ENCODE measurements at regions not wholly inside any gene's neighbourhood (a gene's known extent, or its start where the extent isn't known, plus 50 kb on each side); places are given as distances from the start of the nearest gene placed in this dataset.

- DNase-seq (ENCODE audit: low read depth), result no peak
Measured at GRCh38 chr4:11342401-11342800, 86.3 kb downstream of the HS3ST1 start.

DNA sequence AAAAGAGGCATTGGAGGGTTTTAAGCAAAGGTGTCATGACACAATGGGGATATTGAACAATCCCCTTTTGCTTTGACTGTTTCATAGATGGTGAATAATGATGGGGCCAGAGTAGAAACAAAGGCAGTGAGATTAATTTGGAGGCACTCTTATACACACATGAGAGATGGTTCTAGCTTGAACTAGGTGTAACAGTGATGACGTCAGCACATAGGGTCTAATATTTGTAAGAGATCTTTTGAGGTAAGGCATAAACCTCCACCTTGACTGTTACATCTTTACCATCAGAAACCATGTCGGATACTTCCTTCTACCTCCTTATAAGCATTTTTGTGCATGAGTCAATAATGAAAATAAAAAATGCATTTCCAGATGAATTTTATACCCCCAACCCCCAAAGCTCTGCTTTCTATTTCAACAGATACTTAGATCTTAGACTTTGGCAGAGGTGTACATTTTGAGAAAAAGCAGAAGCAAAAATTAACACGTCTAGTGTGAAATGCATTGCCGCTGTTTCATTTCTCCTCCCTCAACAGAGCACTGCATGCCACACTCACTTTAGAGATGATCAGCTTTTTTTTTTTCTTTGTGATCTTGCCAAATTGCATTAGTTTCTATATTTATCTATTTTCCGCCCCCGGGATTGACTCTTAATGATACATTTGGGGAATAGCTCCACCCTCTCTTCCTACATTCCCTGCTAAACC is 87.2 kb downstream of the HS3ST1 start:
- DNase-seq (ENCODE audit: low read depth), result no peak

- no peak for DNase-seq (ENCODE audit: low read depth)
Measured at GRCh38 chr4:11338956-11339782, 89.5 kb downstream of the HS3ST1 start.

DNA sequence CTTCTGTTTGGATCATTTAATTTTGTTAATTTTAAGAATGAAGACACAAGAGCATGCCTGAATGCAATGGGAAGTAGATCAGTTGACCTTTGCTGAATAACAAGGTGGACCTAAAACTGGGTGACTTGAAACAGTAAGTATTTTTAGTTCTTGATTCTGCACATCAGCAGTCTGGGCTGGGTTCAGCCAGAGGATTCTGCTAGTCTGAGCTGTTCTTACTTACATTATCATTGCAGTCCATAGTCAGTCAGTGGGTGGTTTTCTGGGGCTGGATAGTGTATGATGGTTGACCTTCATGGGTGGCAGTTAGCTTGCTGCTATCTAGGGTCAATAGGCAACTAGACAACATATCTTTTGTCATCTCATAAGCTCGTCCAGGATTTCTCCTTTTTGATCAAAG is 91.4 kb downstream of the HS3ST1 start:
- no peak for DNase-seq (ENCODE audit: low read depth)

GRCh38 chr4:11336435-11336834 is 92.3 kb downstream of the HS3ST1 start:
- no peak for DNase-seq (ENCODE audit: low read depth)

- DNase-seq (ENCODE audit: low read depth), result no peak
Measured at GRCh38 chr4:11334887-11335286, 93.8 kb downstream of the HS3ST1 start.

DNA sequence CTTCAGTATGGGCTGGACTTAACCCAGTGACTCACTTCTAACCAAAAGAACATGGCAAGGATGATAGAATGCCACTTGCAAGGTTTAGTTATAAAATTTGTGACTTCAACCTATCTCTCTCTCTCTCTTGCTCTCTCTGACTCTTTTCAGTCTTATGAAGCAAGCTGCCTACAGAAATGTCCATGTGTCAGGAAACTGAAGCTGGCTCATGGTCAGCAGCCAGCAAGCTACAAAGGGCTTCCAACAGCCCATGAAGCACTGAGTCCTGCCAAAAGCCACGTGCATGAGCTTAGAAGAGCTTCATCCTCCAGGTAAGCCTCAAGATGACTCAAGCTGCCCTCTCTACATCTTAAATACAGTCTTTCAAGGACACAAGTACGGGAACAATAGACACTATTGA is 100.3 kb downstream of the HS3ST1 start:
- no peak for DNase-seq (ENCODE audit: low read depth)

GRCh38 chr4:11326021-11326420 is 102.7 kb downstream of the HS3ST1 start:
- DNase-seq (ENCODE audit: low read depth), result no peak

GRCh38 chr4:11323771-11324170 is 104.9 kb downstream of the HS3ST1 start:
- no peak for DNase-seq (ENCODE audit: low read depth)

GRCh38 chr4:11313157-11313943 is 115.3 kb downstream of the HS3ST1 start:
- no peak for DNase-seq (ENCODE audit: low read depth)

GRCh38 chr4:11312389-11312788 is 116.3 kb downstream of the HS3ST1 start:
- DNase-seq (ENCODE audit: low read depth), result no peak

DNA sequence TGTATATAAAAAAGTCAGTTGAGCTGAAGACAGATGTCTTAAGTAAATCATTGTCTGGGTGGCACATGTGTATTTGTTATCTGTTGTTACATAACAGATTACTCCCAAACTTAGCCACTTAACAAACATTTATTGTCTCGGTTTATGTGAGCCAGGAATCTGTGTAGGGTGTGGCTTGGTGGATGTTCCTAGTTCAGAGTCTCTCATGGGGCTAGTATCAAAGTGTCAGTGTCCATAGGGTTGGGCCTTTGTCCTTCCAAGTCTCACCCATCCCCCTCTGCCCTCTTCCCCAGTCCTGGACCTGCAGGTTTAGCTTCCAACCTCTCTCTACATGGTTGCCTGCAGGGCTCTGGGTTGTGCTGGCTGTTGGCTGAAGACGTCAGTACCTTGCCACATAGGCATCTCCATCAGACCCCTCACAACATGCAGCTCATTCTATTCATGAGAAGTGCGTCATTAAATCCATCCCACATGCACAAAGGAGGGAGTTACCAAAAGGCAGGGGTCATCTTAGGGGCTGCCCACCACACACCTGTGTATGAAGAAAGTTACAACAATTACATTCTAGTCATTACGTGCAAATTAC is 127.5 kb downstream of the HS3ST1 start:
- no peak for DNase-seq (ENCODE audit: low read depth)

DNA sequence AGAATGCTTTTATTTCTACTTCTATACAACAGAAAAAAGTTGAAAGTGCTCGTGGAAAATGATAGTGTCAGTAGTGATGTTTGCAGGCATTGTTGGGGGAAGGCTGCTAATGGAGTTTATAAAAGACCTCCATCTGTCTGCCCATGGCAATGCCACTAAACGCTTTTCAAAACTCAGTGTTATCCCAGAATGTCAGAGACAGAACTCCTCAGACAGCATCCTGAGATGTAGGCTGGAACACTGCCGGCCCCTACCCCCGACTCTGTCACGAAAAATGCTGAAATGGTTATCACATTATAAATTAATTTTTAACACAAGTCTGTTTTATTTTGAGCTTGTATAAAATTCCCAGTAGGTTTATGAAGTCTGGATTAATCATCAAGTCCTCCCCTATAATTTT is 128.9 kb downstream of the HS3ST1 start:
- DNase-seq (ENCODE audit: low read depth), result no peak

DNA sequence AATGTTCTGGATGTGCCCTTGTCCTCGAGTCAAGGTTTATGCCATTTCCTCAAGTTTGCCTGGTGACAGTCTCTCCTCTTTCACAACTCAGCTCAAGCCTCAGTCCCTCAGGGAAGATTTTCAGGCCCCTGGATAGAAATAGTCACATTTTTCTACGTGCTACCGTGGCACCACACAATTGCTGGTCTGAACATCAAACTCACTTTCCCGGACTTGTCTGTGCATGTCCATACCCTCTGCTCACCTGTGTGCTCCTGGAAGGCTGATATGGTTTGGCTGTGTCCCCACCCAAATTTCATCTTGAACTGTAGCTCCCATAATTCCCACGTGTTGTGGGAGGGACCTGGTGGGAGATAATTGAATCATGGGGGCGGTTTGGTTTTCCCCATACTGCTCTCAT is 129.7 kb downstream of the HS3ST1 start:
- no peak for DNase-seq (ENCODE audit: low read depth)

- no peak for DNase-seq (ENCODE audit: low read depth)
Measured at GRCh38 chr4:11298451-11298850, 130.2 kb downstream of the HS3ST1 start.

GRCh38 chr4:11297627-11298026 is 131.1 kb downstream of the HS3ST1 start:
- DNase-seq (ENCODE audit: low read depth), result no peak

- DNase-seq (ENCODE audit: low read depth), result no peak
Measured at GRCh38 chr4:11297201-11297600, 131.5 kb downstream of the HS3ST1 start.

- no peak for DNase-seq (ENCODE audit: low read depth)
Measured at GRCh38 chr4:11293866-11294265, 134.8 kb downstream of the HS3ST1 start.

GRCh38 chr4:11287055-11287454 is 141.6 kb downstream of the HS3ST1 start:
- DNase-seq (ENCODE audit: low read depth), result no peak

GRCh38 chr4:11286533-11286932 is 142.2 kb downstream of the HS3ST1 start:
- DNase-seq (ENCODE audit: low read depth), result no peak

DNA sequence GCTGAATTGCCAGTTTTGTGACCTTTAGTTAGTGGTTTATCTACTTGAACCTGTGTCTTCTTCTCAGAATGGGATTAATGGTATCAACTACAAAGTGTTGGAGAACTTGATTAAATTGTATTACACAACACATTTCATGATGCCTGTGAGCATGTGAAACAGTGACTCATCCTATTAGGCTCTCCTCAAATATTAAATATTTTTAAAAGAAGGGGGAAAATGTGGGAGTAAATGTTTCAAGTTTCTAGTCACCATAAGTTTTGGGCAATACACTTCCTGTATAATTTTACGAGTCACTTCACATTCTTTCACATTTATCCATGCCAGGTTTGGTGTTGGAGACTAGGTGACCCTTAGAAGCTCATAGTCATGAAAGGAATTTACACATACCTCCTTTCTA is 147.0 kb downstream of the HS3ST1 start:
- no peak for DNase-seq (ENCODE audit: low read depth)

- no peak for DNase-seq (ENCODE audit: low read depth)
Measured at GRCh38 chr4:11271263-11271662, 157.4 kb downstream of the HS3ST1 start.
